ENCODE measurements at regions not wholly inside any gene's neighbourhood (a gene's known extent, or its start where the extent isn't known, plus 50 kb on each side); places are given as distances from the start of the nearest gene placed in this dataset.

DNA sequence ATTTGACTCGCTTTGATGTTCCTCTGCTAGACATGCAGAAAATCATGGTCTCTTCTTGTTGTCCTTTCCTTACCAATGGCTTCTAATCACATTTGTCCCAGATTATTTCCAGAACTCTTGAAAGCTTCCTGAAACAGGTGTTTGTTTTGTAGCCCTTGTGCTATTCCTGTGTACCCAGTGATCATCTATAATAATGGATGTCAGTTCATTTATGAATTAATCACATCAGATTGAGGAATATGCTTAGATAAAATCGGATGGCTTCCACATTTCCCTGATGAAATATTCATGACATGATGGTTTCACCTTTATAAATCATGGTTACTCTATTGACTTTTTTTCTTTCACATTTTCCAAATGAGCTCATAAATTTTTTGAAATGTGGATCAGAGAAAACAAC lies 359.0 kb upstream of the DMAC1 start:
- no peak for TF ChIP-seq POLR2AphosphoS5 (IDR thresholded peaks at IDR 0.05; ENCODE audit: borderline replicate concordance, low read depth, low read length)
- no peak for TF ChIP-seq EZH2 (IDR thresholded peaks at IDR 0.05)
